ENCODE measurements at regions not wholly inside any gene's neighbourhood (a gene's known extent, or its start where the extent isn't known, plus 50 kb on each side); places are given as distances from the start of the nearest gene placed in this dataset.

DNA sequence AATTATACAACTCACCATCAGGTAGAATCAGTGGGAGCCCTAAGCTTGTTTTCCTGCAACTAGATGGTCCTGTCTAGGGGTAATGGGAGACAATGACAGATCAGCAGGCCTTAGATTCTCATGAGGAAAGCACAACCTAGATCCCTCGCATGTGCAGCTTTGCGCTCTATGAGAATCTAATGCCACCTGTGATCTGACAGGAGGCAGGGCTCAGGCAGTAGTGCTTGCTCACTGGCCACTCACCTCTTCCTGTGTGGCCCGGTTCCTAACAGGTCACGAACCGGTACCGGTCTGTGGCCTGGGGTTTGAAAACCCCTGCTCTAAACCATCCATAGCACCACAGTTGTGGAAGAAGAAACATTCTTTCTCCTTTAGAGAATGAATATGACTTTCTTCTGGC is 242.8 kb upstream of the CXCR4 start:
- TF ChIP-seq EZH2 (IDR thresholded peaks at IDR 0.05; ENCODE audit: low read depth), result no peak
- no peak for TF ChIP-seq CTCF (conservative IDR thresholded peaks at IDR 0.05)
